ENCODE measurements at regions not wholly inside any gene's neighbourhood (a gene's known extent, or its start where the extent isn't known, plus 50 kb on each side); places are given as distances from the start of the nearest gene placed in this dataset.

- DNase-seq (ENCODE audit: low read depth): no peak
Measured at GRCh38 chr9:2496934-2497333, 124.7 kb upstream of the VLDLR start.

DNA sequence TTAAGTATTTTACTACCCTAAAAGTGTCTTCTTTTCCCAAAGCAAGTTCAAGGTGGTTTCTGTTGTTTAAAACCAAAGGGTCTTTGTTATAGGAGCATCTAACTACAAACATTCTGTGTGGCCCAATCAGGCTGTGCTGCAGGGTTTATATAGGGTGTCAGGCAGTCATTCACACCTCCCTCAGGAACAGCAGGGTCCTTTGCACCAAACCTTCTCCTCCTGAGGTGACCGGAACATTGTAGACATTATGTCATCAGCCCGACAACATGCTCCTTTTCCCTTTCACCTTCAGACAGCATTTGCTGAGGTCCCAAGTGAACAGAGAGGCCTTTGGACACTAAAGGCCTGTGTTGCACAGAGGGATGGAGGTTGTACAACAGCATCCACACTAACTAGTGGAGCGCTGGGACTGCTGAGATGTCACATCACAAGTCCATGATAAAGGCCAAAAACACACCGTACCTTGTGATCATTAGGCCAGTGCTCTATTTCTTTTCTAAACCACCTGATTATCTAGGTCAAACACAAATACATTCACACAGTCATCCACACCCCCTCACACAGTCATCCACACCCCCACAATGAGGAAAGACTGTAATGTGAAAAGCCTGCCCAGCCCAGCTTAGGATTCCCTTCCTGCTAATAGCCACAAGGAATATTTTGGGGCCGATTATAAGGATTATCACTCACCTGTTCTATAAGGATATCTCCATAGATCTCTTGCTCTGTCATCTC is 123.8 kb upstream of the VLDLR start:
- no peak for DNase-seq (ENCODE audit: low read depth)

DNA sequence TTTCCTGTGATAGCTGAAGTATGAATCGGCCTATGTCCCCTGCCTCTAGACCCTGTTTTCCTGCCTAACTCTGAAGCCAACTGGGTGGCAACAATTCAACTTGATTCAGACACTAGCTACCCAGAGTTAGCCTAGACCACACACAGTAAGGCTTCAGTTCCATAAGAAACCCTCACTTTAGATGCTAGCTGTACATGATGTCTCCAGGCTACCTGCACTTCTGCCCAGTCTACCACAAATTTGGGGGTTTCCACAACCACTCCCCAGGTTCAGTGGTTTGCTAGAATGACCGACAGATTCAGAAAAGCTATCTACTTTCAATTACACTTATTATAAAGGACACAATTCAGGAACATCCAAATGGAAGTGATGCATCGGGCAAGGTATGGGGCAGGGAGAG is 119.4 kb upstream of the VLDLR start:
- no peak for DNase-seq (ENCODE audit: low read depth)

DNA sequence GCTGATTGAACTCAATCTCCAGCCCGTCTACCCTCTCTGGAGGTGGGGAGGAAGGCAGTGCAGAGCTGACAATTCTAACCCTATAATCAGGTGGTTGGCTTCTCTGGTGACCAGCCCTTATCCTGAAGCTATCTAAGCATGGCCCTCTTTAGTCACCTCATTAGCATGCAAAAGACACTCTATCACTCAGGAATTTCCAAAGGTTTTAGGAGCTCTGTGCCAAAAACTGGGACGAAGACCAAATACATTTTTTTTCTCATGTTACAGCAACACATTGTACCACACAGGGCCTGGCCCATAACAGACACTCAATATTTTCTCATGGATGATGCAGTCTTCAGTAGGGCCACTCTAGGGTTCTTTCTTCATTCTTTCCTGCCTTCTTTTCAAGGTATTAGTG is 118.8 kb upstream of the VLDLR start:
- DNase-seq (ENCODE audit: low read depth): peak; percentile 17

GRCh38 chr9:2506321-2506720 is 115.3 kb upstream of the VLDLR start:
- no peak for DNase-seq (ENCODE audit: low read depth)

DNA sequence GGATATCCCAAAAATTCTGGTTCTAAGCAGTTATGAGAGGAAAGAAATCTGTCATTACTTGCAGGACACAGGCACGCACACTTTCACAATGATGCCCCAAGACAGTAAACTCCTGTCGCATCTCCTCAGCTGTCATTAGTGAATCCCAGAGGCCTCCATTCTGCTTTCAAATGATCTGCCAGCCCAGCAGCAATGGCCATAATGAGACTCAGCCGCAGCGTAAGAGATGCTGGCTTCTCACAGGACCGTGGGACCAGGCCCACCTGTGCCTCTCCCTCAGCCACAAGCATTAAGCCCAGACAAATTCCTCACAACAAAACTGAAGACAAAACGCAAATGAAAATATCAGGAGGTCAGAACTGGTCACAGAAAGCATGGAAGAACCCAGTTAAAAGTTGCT is 98.0 kb upstream of the VLDLR start:
- no peak for DNase-seq (ENCODE audit: low read depth)

GRCh38 chr9:2524601-2525000 is 97.0 kb upstream of the VLDLR start:
- peak; percentile 1 for DNase-seq (ENCODE audit: low read depth)

DNA sequence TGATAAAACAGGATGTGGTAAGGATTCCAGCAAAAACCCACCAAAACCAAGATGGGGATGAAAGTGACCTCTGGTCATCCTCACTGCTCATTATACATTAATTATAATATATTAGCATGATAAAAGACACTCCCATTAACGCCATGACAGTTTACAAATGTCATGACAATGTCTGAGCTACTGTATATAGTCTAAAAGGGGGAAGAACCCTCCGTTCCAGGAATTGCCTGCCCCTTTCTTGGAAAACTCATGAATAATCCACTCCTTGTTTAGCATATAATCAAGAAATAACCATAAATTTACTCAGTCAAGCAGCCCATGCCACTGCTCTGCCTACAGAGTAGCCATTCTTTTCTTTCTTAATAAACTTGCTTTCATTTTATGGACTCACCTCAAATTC is 96.4 kb upstream of the VLDLR start:
- DNase-seq (ENCODE audit: low read depth): no peak

DNA sequence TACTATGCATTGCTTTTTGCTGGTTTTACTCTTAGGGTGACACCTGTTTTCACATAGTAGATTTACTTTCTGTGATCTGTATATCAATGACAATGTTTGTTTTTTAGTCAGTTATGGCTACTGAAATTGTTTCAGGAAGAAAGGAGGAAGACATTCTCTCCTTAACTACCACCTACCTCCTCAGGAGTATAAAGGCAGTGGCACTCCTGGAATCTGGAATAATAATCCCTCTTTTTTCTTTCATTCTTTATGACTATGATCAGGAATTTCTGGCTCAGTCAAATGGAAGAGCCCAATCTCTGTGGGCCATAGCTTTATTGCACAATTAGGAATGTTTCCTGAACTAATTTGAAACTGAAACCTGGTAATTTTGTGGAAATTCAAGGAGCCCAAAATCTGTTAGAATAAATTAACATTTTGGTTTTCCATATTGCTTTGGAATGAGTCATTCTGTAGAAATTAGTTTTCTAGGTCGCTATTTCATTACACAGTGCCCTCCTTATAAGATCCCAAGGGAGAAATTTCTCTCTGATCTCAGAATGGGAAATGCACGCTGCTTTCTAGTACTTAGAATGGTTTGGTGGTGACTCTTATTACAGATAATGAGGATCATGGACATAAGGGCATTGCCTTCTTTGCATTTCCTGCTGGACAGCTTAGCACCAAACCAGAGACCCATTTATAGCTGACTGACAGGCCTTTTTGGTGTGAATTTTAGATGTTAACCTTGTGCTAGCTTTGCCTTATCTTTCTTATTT is 95.3 kb upstream of the VLDLR start:
- no peak for DNase-seq (ENCODE audit: low read depth)

GRCh38 chr9:2531481-2531880 is 90.1 kb upstream of the VLDLR start:
- DNase-seq (ENCODE audit: low read depth): no peak

DNA sequence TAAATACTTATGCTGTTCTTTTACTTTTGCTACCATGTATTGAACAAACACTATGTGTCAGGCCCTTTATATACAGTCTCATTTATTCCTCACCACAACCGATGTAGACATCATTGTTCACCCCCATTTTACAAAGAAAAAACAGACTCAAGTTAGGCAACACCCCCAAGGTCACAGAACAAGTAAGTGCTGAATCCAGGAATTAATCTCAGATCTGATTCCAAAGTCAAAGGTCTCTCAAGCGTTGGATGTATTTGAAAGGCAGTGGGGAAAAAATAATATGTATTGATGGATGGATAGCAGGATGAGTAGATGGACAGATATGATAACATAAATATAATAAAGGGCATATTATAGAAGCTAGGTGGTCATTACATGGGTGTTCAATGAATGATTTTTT is 85.1 kb upstream of the VLDLR start:
- no peak for DNase-seq (ENCODE audit: low read depth)

- DNase-seq (ENCODE audit: low read depth): peak; percentile 38
Measured at GRCh38 chr9:2545881-2546490, 75.6 kb upstream of the VLDLR start.

- peak; percentile 39 for DNase-seq (ENCODE audit: low read depth)
Measured at GRCh38 chr9:2555899-2556600, 65.5 kb upstream of the VLDLR start.

DNA sequence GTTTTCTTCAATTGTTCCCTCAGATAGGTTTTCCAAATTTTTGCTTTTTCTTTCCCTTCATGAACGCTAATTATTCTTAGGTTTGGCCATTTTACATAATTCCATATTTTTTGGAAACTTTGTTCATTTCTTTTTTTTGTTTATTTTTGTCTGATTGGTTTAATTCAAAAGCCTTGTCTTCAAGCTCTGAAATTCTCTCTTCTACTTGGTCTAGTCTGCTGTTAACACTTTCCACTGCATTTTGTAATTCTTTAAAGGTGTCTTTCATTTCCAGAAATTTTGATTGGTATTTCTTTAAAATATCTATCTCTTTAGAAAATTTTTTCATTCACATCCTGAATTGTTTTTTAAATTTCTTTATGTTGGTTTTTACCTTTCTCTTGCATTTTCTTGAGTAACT is 63.9 kb upstream of the VLDLR start:
- DNase-seq (ENCODE audit: low read depth): no peak

GRCh38 chr9:2559192-2560152 is 62.1 kb upstream of the VLDLR start:
- DNase-seq (ENCODE audit: low read depth): peak; percentile 95

- no peak for DNase-seq (ENCODE audit: low read depth)
Measured at GRCh38 chr9:2560180-2560579, 61.4 kb upstream of the VLDLR start.

DNA sequence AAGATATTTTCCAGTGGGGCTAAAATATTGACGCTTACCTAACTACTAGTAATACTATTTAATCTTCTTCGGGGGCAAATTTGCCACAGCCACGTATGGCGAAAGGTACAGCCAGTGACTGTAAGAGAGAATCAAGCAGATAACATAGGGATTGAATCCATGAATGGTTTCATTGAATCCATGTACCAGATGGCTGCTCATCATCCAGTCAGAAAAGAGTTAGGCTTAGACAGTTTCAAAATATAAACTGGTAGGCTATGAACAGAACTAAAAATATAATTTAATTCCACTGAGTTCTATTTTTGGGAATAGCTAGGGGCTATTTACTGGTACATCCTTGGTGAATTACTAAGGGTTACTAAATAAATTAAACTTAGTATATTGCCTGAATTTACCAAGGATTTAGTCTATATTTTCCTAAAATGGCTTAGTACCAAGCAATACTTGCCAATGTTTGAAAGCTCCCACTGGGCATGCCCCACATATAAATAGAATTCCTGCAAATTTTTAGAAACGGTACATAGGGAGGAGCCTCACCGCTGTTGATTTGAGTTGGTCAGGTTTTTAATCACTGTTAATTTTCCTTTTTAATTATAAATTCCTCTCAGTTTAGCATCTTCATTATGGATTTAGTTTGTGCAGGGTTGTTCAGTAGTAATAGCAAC is 55.8 kb upstream of the VLDLR start:
- no peak for DNase-seq (ENCODE audit: low read depth)

DNA sequence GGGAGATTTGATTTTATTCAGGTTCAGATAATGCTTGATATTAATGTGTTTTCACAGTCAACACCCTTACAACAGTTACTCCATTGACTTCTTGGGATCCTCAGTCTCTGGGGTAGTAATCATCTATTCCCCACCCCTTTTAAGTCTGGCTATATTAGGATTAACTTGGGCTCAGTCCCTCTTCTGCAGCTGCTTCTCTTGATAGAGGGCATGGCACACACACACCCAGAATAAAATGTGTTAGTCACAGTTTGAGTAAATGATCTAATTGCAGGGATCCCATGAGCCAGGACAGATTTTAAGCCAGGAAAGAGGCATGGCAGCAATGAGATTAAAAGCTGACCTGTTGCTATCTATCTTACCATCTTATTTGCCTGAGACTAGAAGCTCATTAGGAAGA is 53.7 kb upstream of the VLDLR start:
- no peak for DNase-seq (ENCODE audit: low read depth)

GRCh38 chr9:2568689-2569088 is 52.9 kb upstream of the VLDLR start:
- DNase-seq (ENCODE audit: low read depth): no peak

DNA sequence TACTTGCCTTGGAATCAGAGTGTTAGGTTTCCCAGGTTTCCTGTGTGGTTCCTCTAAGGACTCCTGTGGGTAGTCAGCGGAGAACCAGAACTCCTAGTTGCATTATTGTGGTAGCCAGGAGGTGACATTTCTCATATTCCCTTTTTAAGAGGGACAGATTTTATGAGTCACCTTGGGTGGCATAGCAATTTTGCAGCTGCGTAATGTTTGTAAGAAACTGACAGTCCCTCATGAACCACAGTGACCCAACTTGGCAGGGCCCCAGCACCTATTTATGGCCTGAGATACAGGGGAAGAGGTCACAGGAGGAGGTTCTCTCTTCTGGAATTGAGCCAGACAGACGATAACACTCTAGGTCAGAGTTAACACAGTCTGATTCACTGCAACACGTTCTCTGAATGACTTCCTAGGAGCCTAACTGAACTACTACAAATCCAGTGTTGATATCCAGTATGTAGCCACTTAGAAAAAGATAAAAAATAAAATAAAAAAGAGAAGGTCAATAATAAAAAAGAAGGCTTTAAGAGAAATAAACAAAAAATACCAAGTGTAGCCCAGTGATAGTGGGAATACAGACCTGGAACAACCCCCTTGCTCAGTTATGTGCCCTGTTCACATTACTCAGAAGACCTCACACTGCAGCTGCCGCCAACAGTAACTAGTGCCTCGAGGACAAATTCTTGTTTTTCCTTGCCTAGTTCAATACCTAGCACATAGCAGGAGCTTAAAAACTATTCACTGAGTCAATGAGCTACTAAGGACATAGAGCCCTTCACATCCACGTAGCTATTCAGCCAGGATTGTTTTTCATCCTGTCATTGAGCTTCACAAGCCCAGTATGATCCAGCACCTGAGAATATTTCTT is 50.7 kb upstream of the VLDLR start:
- peak; percentile 80 for DNase-seq (ENCODE audit: low read depth)
